GM19025 (cell line): ENCODE measurements at regions not wholly inside any gene's neighbourhood (a gene's known extent, or its start where the extent isn't known, plus 50 kb on each side); places are given as distances from the start of the nearest gene placed in this dataset.
"Not testable (repeated sequence)": the region's sequence is repeated elsewhere in the genome, so short reads cannot be mapped to it uniquely, and the experiment has no call there.

Experiments used
- ATAC-seq: cut with Tn5 transposase; IDR thresholded peaks from one replicate; pipeline ENCODE4 v1.9.1; 2021; ENCODE audit warnings: mild to moderate bottlenecking, low read depth, moderate library complexity; ENCODE audit not compliant: unreplicated experiment

DNA sequence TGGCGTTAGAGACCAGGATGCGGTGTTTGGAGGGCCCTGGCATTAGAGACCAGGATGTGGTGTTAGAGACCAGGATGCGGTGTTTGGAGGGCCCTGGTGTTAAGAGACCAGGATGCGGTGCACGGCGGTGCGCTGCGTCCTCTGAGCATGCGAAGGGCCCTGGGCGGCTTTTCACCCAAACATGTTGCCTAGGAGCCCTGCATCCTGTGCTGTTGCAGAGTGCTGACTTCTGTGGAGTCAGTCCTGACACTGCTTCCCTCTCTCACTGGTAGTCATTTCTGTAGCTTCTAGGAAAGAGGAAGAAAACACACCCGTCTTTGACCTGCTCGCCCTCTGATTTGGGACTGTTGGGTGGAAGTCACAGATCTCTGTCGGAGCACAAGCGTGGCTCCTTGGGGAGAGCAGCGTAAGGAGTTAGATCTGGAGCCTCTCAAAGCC lies 141.2 kb downstream of the LAT start:
- no peak for ATAC-seq

DNA sequence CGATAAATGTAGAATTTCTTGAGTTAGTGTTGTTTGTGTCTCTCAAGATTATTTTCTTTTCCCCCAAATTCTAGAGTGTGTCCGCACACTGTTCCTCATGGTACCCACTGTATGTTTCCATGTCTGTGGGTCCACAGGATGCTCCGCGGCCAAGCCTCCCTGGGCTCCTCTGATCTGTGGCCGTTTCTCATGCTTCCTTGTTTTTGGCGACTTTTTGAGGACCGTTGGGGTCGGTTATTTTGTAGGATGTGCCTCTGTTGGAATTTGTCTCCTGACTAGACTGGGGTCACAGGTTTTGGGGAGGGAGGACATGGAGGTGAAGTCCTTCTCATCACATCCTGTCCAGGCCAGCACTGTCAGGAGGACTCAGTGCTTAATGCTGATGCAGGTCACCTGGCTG lies 140.0 kb downstream of the LAT start:
- ATAC-seq, result no peak

- not testable (repeated sequence) for ATAC-seq
Observed at GRCh38 chr16:29124162-29124561, 139.3 kb downstream of the LAT start.

GRCh38 chr16:29120680-29121079 lies 135.8 kb downstream of the LAT start:
- ATAC-seq, result not testable (repeated sequence)

DNA sequence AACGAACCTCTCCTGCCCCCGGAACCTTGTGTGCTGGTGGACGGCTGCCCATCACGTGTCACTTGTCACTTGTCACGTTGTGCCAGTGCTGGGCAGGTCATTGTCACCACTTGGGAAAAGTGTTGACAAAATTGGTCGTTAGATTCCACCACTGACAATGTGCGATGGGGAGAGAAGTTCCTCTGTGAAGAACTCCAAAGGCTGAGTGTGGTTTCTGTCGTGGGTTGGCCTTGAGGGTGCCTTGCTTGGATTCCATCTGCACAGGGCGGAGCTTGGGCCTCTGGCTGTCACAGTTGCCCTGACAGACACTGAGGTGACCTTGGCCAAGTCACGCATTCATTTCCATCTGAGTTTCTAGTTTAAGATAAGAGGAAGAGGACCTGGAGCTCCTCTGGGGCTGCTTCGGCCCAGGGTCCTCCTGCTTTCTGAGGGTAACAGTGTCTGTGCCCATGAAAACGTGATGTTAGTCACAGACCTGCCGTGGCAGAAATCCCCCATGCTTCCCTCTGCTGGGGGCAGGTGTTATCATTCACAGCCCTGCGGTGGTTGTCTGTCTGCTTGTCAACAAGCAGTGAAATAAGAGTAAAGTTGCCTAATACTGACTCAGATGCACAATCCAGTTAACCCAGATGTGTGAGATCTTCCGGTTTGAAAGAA lies 133.6 kb downstream of the LAT start:
- ATAC-seq, result not testable (repeated sequence)

DNA sequence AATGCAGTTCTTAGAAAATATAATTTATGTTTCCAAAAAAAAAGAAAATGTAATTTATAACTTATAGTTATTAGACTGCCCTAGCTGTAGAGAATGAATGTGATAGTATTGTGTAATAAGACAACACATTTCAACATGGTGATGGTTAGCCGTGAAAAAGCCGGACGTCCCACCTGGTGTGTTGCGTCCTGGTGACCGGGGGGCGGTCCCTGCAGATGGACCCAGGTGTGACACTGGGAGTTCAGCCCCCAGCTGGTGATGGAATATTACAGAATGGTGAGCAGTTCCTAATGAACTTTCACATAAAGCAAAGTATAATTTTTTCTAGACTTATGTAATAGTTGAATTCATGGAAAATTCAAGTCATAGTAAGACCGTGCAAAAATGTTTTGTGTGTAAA lies 132.8 kb downstream of the LAT start:
- ATAC-seq, result no peak

- ATAC-seq, result no peak
Observed at GRCh38 chr16:29116980-29117379, 132.1 kb downstream of the LAT start.

GRCh38 chr16:29116207-29116606 lies 131.4 kb downstream of the LAT start:
- ATAC-seq, result not testable (repeated sequence)

GRCh38 chr16:29115802-29116141 lies 130.9 kb downstream of the LAT start:
- ATAC-seq, result not testable (repeated sequence)

GRCh38 chr16:29114989-29115801 lies 130.3 kb downstream of the LAT start:
- ATAC-seq, result not testable (repeated sequence)

- no peak for ATAC-seq
Observed at GRCh38 chr16:29114574-29114973, 129.7 kb downstream of the LAT start.

- not testable (repeated sequence) for ATAC-seq
Observed at GRCh38 chr16:29113446-29113845, 128.6 kb downstream of the LAT start.

DNA sequence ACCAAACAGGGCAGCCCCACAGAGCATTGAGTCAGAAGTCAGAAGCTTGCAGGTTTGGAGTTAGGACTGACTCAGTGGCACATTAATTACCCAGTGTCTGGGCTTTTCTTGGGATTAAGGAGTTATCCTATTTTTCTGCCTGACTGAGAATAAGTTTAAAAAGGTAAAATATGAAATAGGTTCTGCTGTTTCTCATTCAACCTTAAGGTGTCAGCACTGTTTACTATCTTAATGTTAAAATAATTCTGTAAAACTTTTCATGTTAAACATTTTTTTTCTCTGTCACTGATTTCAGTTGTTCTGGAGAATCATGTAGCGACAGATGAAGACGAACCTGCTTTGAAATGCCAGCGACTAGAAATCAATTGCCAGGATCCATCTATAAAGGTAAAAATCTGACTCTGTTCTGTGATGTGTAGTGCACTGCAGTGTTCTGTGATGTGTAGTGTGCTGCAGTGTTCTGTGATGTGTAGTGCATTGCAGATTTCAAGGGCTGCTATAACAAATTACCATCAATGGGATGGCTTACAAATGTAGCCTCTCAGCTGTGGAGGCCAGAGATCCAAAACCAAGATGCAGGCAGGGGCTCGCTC lies 128.0 kb downstream of the LAT start:
- no peak for ATAC-seq

DNA sequence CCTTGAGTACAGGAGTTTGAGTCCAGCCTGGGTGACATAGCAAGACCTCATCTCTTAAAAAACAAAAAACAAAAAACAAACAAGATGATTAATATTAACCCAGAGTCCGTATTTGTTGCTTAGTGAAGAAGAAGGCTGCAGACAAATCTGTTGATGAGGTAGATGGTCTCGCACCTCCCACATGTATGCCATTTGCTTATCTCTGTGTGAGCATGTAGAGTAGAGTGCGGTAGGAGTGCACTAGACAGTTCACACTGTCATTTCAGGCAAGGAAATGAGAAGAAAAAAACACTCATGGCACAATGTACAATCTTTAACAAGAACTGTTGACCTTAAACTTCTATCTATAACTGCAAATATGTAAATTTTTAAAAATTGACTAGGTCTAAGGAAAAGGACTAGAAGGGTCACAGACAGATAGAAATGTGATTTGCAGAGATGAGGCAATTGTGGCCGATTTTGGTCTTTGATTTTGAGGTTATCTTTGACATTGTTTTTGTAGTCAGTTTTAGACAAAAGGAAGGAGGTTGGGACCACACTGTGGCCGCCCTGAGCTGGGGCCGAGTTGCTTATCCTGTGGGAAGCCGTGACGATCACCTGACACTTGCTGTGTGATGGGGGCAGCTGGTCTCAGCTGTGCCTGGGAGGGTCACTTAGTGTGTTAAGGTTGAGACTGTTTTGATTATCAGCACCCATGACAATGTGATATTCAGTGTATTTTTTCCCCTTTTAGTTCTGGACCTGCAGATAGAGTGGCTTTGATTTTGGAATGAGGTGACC lies 127.2 kb downstream of the LAT start:
- ATAC-seq, result not testable (repeated sequence)

- no peak for ATAC-seq
Observed at GRCh38 chr16:29111421-29111820, 126.6 kb downstream of the LAT start.

DNA sequence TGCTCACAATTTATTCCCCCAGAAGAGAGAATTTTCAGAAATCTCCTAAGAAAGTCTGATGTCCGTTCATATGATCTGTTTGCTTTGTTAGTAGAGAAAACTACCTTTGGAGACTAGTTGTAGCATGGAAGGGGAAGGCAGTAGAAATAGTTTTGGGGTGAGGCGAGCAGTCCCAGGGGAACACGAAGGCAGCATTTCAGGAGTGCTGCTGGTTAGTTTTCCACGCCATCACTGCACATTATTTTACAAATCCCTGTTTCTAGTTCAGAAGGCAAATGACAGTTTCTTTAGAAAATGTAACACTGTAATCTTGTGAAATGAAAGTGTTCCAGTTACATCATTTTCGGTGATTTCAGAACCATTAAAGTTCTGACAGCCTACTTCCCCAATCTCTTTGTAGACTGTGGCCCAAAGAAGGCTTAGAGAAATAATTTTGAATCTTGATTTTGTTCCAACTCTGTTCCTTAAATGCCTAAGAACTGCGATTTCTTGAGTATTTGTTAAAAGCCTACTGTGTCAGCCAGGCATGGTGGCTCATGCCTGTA lies 123.8 kb downstream of the LAT start:
- not testable (repeated sequence) for ATAC-seq

- no peak for ATAC-seq
Observed at GRCh38 chr16:29107299-29107698, 122.4 kb downstream of the LAT start.

DNA sequence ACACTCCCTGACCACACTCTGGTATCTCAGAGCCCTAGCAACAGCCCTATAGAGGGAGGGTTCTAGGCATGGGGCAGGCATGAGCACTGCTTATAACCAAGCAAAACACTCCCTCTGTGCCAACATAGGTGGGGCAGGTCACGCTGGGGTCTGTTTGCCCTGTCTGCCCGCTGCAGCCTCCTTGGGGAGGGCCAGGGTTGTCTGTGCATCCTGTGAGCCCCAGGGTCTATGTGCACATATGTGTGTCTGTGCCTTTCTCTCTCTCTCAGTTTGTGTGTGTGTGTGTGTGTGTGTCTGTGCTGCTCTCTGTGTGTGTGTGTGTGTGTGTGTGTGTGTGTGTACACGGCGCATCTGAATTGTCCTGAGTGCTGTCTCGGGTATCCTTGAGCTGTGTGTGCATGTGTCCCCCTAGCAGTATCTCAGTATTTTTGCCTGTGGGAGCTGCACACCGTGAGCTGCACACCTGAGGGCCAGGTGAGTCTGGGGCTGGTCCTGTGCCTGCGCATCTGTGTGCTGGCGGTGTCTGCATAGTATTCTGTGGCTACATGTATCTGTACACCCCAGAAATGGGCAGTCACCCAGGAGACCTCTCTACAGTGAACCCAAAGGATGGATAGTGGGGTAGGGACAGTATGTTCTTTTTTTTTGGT lies 121.5 kb downstream of the LAT start:
- not testable (repeated sequence) for ATAC-seq

- not testable (repeated sequence) for ATAC-seq
Observed at GRCh38 chr16:29104600-29104999, 119.7 kb downstream of the LAT start.

GRCh38 chr16:29097965-29098364 lies 113.1 kb downstream of the LAT start:
- not testable (repeated sequence) for ATAC-seq
